Testis (tissue), 2 donors: ENCODE measurements at regions not wholly inside any gene's neighbourhood (a gene's known extent, or its start where the extent isn't known, plus 50 kb on each side); places are given as distances from the start of the nearest gene placed in this dataset.

ENCODE experiments used
- DNase-seq: peaks from one replicate; pipeline ENCODE4 v3.0.0-alpha.2; 2019
- H3K27ac ChIP-seq, 2 donors: fragments of 200-600 bp; sonication (generic); one replicate each; pipeline ENCODE4 v1.5.1; 2019
- H3K27me3 ChIP-seq: fragments of 200-600 bp; sonication (generic); one replicate; pipeline ENCODE4 v1.5.1; 2019
- H3K36me3 ChIP-seq: fragments of 200-600 bp; sonication (generic); one replicate; pipeline ENCODE4 v1.5.1; 2017; ENCODE audit warnings: low read depth; ENCODE audit errors: missing control alignments
- H3K4me1 ChIP-seq: fragments of 200-600 bp; sonication (generic); one replicate; pipeline ENCODE4 v1.5.1; 2019
- H3K4me3 ChIP-seq, 2 donors: fragments of 200-600 bp; sonication (generic); one replicate each; pipeline ENCODE4 v1.5.1; 2017 to 2019
- H3K9me3 ChIP-seq: fragments of 200-600 bp; sonication (generic); one replicate; pipeline ENCODE4 v1.5.1; 2017
- POLR2A ChIP-seq: fragments of 450-650 bp; IDR thresholded peaks from one replicate; pipeline ENCODE4 v1.6.1; 2017; ENCODE audit warnings: antibody characterized with exemption, mild to moderate bottlenecking, moderate library complexity
- WGBS, 2 donors: methylation state at CpG; one replicate each; pipeline ENCODE4 v1.1.5; 2018; 5-methylcytosine and 5-hydroxymethylcytosine counted together
- intact Hi-C: fragments of 100-400 bp; cut with DNase I; formaldehyde crosslinking; loops from one replicate; pipeline ENCODE4 v1.15.1; 2023; ENCODE audit warnings: low total_unique reads
- TF ChIP-seq, protein P1 (sequence below), 3 experiments: fragments of 450-650 bp in 2 of 3; fragments of 200-600 bp in 1 of 3; sonication (generic) in 1 of 3; IDR thresholded peaks; one replicate each; pipeline ENCODE4 v1.5.1; 2016 to 2019; ENCODE audit warnings: antibody characterized with exemption in 3 of 3, mild to moderate bottlenecking in 2 of 3, moderate library complexity in 1 of 3

DNA sequence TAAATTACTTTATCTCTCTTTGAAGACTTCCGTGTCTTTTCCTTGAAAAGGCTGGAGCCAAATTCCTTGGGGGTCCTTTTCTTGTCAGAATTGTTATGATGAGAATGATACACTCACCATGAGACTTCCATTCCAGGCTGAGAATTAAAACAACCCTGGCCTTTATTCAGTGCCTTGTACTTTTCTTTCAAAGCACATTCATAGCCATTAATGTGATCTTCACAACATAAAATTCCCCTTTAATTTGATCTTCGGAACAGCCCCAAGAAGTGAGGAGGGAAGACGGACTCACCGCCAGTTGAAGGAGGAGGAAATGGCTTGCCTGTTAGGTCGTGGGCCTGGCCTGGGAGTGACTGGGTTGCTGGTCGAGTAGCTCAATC is 127.3 kb downstream of the DDX1 start:
- intact Hi-C loops = no loop called here
- no peak overlapping the region for H3K27ac ChIP-seq
- 88 to 89% methylated on average over 6 of the region's 6 CpGs for WGBS, 2 donors

DNA sequence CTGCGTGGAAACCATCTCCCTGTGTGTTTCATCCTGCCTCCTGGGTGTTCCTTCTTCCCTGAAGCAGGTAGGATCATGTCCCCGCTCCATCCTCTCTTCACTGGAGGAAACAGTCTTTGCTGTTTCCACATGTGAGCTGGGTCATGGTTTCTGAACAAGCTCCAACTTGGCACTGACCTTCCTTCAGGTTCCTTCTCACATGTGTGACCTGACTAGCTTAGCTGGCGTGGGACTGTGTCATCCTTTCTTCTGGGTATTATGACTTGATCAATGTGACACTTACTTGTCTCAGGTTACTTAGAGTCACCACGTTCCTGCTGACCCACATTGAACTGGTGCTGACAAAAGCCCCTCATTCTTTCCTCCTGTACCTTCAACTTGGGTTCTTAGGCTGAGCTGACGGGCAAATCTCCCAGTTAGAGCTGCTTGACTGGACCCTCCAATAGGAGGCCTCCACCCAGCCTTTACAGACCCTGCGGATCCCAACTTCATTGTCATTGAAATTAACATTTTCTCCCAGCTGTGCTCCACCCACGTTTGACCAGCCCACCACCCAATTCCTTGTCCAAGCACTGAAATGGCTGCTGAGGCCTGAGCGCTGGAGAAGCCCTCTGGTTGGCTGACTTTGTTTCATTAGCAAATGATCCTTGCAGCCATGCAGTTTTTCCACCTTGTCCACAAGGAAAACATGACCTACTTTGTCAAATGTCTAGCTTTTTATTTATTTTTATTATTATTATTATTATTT is 128.1 kb downstream of the DDX1 start:
- Histone ChIP-seq H3K9me3 (no peaks in the 10 kb centered on the region), H3K4me1 (no peaks in the 10 kb centered on the region), H3K36me3 (no peaks in the 10 kb centered on the region), H3K4me3 (no peak overlapping the region), H3K27me3 (no peaks in the 10 kb centered on the region), H3K27ac (no peak overlapping the region)
- TF ChIP-seq, protein P1, sequence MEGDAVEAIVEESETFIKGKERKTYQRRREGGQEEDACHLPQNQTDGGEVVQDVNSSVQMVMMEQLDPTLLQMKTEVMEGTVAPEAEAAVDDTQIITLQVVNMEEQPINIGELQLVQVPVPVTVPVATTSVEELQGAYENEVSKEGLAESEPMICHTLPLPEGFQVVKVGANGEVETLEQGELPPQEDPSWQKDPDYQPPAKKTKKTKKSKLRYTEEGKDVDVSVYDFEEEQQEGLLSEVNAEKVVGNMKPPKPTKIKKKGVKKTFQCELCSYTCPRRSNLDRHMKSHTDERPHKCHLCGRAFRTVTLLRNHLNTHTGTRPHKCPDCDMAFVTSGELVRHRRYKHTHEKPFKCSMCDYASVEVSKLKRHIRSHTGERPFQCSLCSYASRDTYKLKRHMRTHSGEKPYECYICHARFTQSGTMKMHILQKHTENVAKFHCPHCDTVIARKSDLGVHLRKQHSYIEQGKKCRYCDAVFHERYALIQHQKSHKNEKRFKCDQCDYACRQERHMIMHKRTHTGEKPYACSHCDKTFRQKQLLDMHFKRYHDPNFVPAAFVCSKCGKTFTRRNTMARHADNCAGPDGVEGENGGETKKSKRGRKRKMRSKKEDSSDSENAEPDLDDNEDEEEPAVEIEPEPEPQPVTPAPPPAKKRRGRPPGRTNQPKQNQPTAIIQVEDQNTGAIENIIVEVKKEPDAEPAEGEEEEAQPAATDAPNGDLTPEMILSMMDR (IDR thresholded peaks at IDR 0.05) = no peak
- TF ChIP-seq POLR2A = no peak
- DNase-seq = no peak
- intact Hi-C loops = no loop called here
- 87 to 90% methylated on average over 8 of the region's 8 CpGs for WGBS, 2 donors

More for the DNA sequence above, 127.3 kb downstream of the DDX1 start:
- no peaks in the 10 kb centered on the region for H3K4me1 ChIP-seq
- TF ChIP-seq, protein P1 (IDR thresholded peaks at IDR 0.05) = no peak
- no peak for TF ChIP-seq POLR2A
- H3K36me3 ChIP-seq = no peaks in the 10 kb centered on the region
- no peaks in the 10 kb centered on the region for H3K27me3 ChIP-seq
- DNase-seq = no peak
- no peak overlapping the region for H3K4me3 ChIP-seq
- no peaks in the 10 kb centered on the region for H3K9me3 ChIP-seq

DNA sequence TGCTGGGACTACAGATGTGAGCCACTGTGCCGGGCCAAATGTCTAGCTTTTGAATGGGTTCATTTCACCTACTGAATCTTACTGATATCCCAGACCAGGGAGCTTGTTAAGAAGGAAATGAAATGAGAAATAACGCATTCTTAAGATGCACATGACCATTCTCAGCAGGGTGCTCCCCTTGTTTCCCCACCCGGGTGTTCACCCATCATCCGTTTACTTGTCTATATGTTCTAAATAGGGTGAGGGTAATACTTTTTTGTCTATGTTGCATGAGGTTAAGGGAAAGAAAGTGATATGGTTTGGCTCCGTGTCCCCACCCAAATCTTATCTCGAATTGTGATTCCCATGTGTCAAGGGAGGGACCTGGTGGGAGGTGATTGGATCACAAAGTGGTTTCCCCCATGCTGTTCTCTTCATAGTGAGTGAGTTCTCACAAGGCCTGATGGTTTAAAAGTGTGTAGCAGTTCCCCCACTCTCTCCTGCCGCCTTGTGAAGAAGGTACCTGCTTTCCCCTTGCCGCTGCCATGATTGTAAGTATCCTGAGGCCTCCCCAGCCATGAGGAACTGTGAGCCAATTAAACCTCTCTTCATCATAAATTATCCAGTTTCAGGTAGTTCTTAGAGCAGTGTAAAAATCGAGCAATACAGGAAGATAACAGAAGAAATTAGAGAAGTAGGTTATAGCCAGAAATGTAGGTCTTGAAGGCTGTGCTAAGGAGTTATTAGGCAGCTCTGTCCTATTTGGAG is 129.1 kb downstream of the DDX1 start:
- Histone ChIP-seq H3K9me3 (no peaks in the 10 kb centered on the region), H3K4me1 (no peaks in the 10 kb centered on the region), H3K36me3 (no peaks in the 10 kb centered on the region), H3K27ac (no peak overlapping the region), H3K27me3 (no peaks in the 10 kb centered on the region), H3K4me3 (no peak overlapping the region)
- no peak for TF ChIP-seq POLR2A
- TF ChIP-seq, protein P1 (IDR thresholded peaks at IDR 0.05) = no peak
- intact Hi-C loops = no loop called here
- no peak for DNase-seq
- WGBS, 2 donors = 93 to 98% methylated on average over 9 of the region's 9 CpGs

DNA sequence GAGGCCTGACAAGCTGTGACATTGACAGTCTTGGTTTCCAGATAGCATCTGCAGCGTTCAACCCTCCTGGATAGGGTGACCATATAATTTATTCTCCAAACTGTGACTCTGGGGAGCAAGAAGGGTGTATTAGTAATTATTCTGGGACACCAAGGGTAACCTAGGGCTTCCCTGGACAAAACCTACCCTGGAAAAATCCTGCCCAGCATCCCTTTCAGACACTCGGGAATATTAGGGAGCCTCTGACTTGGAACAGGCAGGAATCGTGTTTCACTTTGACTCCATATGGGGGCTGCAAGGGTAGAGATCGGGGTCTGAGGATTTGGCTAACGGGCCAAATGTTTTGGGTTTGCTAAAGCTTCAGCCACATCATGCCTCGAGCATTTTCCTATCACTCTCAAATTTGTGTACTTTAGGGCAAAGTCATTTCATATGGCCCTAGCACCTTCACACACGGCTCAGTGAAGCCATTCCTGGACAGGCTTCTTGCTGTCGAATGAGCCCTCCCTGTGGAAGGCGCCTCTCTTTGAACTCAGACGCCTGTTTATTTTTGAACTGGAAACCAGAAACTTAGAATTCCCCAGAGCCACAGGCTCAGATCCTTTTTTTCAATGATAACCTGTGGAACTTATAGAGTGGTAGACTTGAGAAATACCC is 129.9 kb downstream of the DDX1 start:
- Histone ChIP-seq H3K36me3 (no peaks in the 10 kb centered on the region), H3K9me3 (no peaks in the 10 kb centered on the region), H3K27ac (no peak overlapping the region), H3K4me1 (no peaks in the 10 kb centered on the region), H3K4me3 (no peak overlapping the region), H3K27me3 (no peaks in the 10 kb centered on the region)
- TF ChIP-seq, protein P1 (IDR thresholded peaks at IDR 0.05) = no peak
- no peak for TF ChIP-seq POLR2A
- intact Hi-C loops = no loop called here
- no peak for DNase-seq
- 92 to 93% methylated on average over 10 of the region's 10 CpGs for WGBS, 2 donors
